ENCODE measurements at regions not wholly inside any gene's neighbourhood (a gene's known extent, or its start where the extent isn't known, plus 50 kb on each side); places are given as distances from the start of the nearest gene placed in this dataset.
"Not testable (repeated sequence)": the region's sequence is repeated elsewhere in the genome, so short reads cannot be mapped to it uniquely, and the experiment has no call there.

- Histone ChIP-seq H3K27ac (no peak overlapping the region), H2AFZ (no peak overlapping the region), H3K9me2 (replicated peaks; ENCODE audit: insufficient read depth) (no peaks in the 10 kb centered on the region), H3K9me3 (ENCODE audit: low read depth) (no peaks in the 10 kb centered on the region), H3K4me3 (no peak overlapping the region), H3K4me2 (no peak overlapping the region), H3K4me1 (ENCODE audit: insufficient read depth) (no peaks in the 10 kb centered on the region), H3K79me2 (no peaks in the 10 kb centered on the region), H3K36me3 (replicated peaks; ENCODE audit: insufficient read depth, low read depth) (no peaks in the 10 kb centered on the region), H3K27me3 (no peaks in the 10 kb centered on the region), H4K20me1 (ENCODE audit: insufficient read depth, poor library complexity, severe bottlenecking) (no peaks in the 10 kb centered on the region)
- no peak for TF ChIP-seq CTCF (IDR thresholded peaks at IDR 0.05; ENCODE audit: poor library complexity)
- no peak for TF ChIP-seq EZH2 (IDR thresholded peaks at IDR 0.05; ENCODE audit: borderline replicate concordance)
- no peak for TF ChIP-seq EZH2phosphoT487 (IDR thresholded peaks at IDR 0.05; ENCODE audit: low read depth, severe bottlenecking, unreplicated experiment)
- no peak for DNase-seq (ENCODE audit: low spot score)
- 79% methylated on average over 1 of the region's 1 CpG for WGBS (ENCODE audit: low lambda C conversion rate, missing lambda C conversion rate)
Observed at GRCh38 chr10:28449382-28449781, 83.5 kb upstream of the WAC start.

GRCh38 chr10:28449926-28450325, 83.0 kb upstream of the WAC start:
- 78% methylated on average over 1 of the region's 1 CpG for WGBS (ENCODE audit: low lambda C conversion rate, missing lambda C conversion rate)
- Histone ChIP-seq H3K9me2 (replicated peaks; ENCODE audit: insufficient read depth) (no peaks in the 10 kb centered on the region), H3K4me2 (no peak overlapping the region), H3K4me1 (ENCODE audit: insufficient read depth) (no peaks in the 10 kb centered on the region), H3K9me3 (ENCODE audit: low read depth) (no peaks in the 10 kb centered on the region), H3K4me3 (no peak overlapping the region), H3K79me2 (no peaks in the 10 kb centered on the region), H4K20me1 (ENCODE audit: insufficient read depth, poor library complexity, severe bottlenecking) (no peaks in the 10 kb centered on the region), H3K27ac (no peak overlapping the region), H3K36me3 (replicated peaks; ENCODE audit: insufficient read depth, low read depth) (no peaks in the 10 kb centered on the region), H3K27me3 (no peaks in the 10 kb centered on the region), H2AFZ (no peak overlapping the region)
- DNase-seq (ENCODE audit: low spot score), result no peak
- TF ChIP-seq EZH2 (IDR thresholded peaks at IDR 0.05; ENCODE audit: borderline replicate concordance) (no peak), EZH2phosphoT487 (IDR thresholded peaks at IDR 0.05; ENCODE audit: low read depth, severe bottlenecking, unreplicated experiment) (no peak), CTCF (IDR thresholded peaks at IDR 0.05; ENCODE audit: poor library complexity) (no peak)

GRCh38 chr10:28453926-28454325, 79.0 kb upstream of the WAC start:
- no peak for DNase-seq (ENCODE audit: low spot score)
- Histone ChIP-seq H4K20me1 (ENCODE audit: insufficient read depth, poor library complexity, severe bottlenecking) (no peaks in the 10 kb centered on the region), H3K27ac (no peak overlapping the region), H3K36me3 (replicated peaks; ENCODE audit: insufficient read depth, low read depth) (no peaks in the 10 kb centered on the region), H3K9me3 (ENCODE audit: low read depth) (no peaks in the 10 kb centered on the region), H3K79me2 (no peaks in the 10 kb centered on the region), H3K9me2 (replicated peaks; ENCODE audit: insufficient read depth) (no peaks in the 10 kb centered on the region), H3K4me2 (no peak overlapping the region), H3K4me1 (ENCODE audit: insufficient read depth) (no peaks in the 10 kb centered on the region), H2AFZ (no peak overlapping the region), H3K4me3 (no peak overlapping the region), H3K27me3 (no peaks in the 10 kb centered on the region)
- TF ChIP-seq CTCF (IDR thresholded peaks at IDR 0.05; ENCODE audit: poor library complexity), result no peak
- no peak for TF ChIP-seq EZH2phosphoT487 (IDR thresholded peaks at IDR 0.05; ENCODE audit: low read depth, severe bottlenecking, unreplicated experiment)
- TF ChIP-seq EZH2 (IDR thresholded peaks at IDR 0.05; ENCODE audit: borderline replicate concordance), result no peak
- WGBS (ENCODE audit: low lambda C conversion rate, missing lambda C conversion rate), result 86% methylated on average over 1 of the region's 1 CpG

- Histone ChIP-seq H2AFZ (no peak overlapping the region), H3K36me3 (replicated peaks; ENCODE audit: insufficient read depth, low read depth) (no peaks in the 10 kb centered on the region), H3K79me2 (no peaks in the 10 kb centered on the region), H3K4me2 (no peak overlapping the region), H4K20me1 (ENCODE audit: insufficient read depth, poor library complexity, severe bottlenecking) (no peaks in the 10 kb centered on the region), H3K4me1 (ENCODE audit: insufficient read depth) (no peaks in the 10 kb centered on the region), H3K27ac (no peak overlapping the region), H3K9me2 (replicated peaks; ENCODE audit: insufficient read depth) (no peaks in the 10 kb centered on the region), H3K27me3 (no peaks in the 10 kb centered on the region), H3K4me3 (no peak overlapping the region), H3K9me3 (ENCODE audit: low read depth) (no peaks in the 10 kb centered on the region)
- WGBS (ENCODE audit: low lambda C conversion rate, missing lambda C conversion rate), result 91% methylated on average over 2 of the region's 2 CpGs
- no peak for DNase-seq (ENCODE audit: low spot score)
- TF ChIP-seq EZH2phosphoT487 (IDR thresholded peaks at IDR 0.05; ENCODE audit: low read depth, severe bottlenecking, unreplicated experiment) (no peak), EZH2 (IDR thresholded peaks at IDR 0.05; ENCODE audit: borderline replicate concordance) (no peak), CTCF (IDR thresholded peaks at IDR 0.05; ENCODE audit: poor library complexity) (no peak)
Observed at GRCh38 chr10:28457110-28457509, 75.8 kb upstream of the WAC start.

- WGBS (ENCODE audit: low lambda C conversion rate, missing lambda C conversion rate), result 42% methylated on average over 4 of the region's 4 CpGs
- not testable (repeated sequence) for H3K9me2 ChIP-seq (replicated peaks; ENCODE audit: insufficient read depth); H4K20me1 ChIP-seq (ENCODE audit: insufficient read depth, poor library complexity, severe bottlenecking); H2AFZ ChIP-seq; DNase-seq (ENCODE audit: low spot score); H3K4me2 ChIP-seq; H3K27me3 ChIP-seq; H3K27ac ChIP-seq; H3K79me2 ChIP-seq; H3K4me1 ChIP-seq (ENCODE audit: insufficient read depth); H3K4me3 ChIP-seq; H3K9me3 ChIP-seq (ENCODE audit: low read depth); H3K36me3 ChIP-seq (replicated peaks; ENCODE audit: insufficient read depth, low read depth)
Observed at GRCh38 chr10:28457873-28458272, 75.0 kb upstream of the WAC start.

Data from hepatocyte (in vitro differentiated cells).